ENCODE measurements at regions not wholly inside any gene's neighbourhood (a gene's known extent, or its start where the extent isn't known, plus 50 kb on each side); places are given as distances from the start of the nearest gene placed in this dataset.

DNA sequence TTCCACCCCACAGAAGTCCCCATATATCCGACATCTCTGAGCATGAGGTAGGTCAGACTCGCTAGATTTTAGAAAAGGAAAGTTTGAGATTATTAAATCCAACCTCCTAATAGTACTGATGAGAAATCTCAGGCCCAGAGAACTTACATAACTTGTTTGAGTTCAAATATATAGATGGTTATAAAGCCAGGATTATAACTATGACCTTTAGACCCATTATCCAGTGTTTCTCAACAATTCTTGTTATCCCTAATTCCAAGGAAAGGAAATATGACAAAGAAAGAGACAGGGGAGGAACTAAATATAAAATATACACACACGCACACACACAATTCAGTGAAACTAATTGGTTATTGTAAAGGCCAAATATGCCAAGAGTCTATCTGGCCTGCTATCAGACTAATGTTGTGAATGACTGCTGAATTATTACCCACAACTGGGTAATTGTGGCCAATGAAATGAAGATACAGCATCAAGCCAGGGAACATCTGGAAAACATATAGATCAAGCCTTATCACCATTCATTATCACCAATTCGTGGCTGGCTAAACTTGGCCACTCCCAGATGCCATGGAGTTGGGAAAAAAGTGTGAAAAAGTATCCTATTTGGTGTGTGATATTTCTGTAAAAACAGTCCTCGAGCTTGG lies 248.4 kb downstream of the PRELID2 start:
- Histone ChIP-seq H3K27ac (ENCODE audit: low read length) (no peak overlapping the region), H3K36me3 (ENCODE audit: control insufficient read depth, insufficient read depth, low read length) (no peaks in the 10 kb centered on the region; the same call in 1 of the 2 replicates), H3K27me3 (ENCODE audit: control insufficient read depth, insufficient read depth, low read length) (no peaks in the 10 kb centered on the region), H3K4me3 (ENCODE audit: low read depth in 2 of 2, low read length in 2 of 2) (no peak overlapping the region), H3K9me3 (ENCODE audit: control insufficient read depth, insufficient read depth, low read depth, low read length) (no peaks in the 10 kb centered on the region), H3K4me1 (ENCODE audit: control insufficient read depth, insufficient read depth, low read length) (no peaks in the 10 kb centered on the region)
- in situ Hi-C loops (cut with HindIII; ENCODE audit: low pct_unique_long_range_greater_than_20kb, low sequenced_read_pairs) = no loop called here
- BruUV-seq (replicated peaks) = no TSS peak
- POLR2A ChIA-PET = no interaction called here
- CTCF ChIA-PET = interaction anchor here (0.8 kb wide), 1 partner anchor 101 kb away, joined by 3 read pairs; no protein-coding TSS in a partner anchor
- ATAC-seq (no peak), DNase-seq (ENCODE audit: low read depth, low spot score) (no peak)
- intact Hi-C loops (cut with micrococcal nuclease; ENCODE audit: unreplicated experiment) = no loop called here
- no peak for TF ChIP-seq POLR2AphosphoS5 (IDR thresholded peaks at IDR 0.05; ENCODE audit: low read depth, low read length)
- no peak for TF ChIP-seq SIN3A (IDR thresholded peaks at IDR 0.05; ENCODE audit: borderline replicate concordance, insufficient read depth, low read depth, low read length)
- TF ChIP-seq TCF7L2 (IDR thresholded peaks at IDR 0.05; ENCODE audit: low read depth, low read length) = no peak
- no peak for TF ChIP-seq REST (IDR thresholded peaks at IDR 0.05; ENCODE audit: insufficient read depth in 1 of 2, low read depth in 2 of 2, low read length in 1 of 2)
- no peak for TF ChIP-seq CTCF (IDR thresholded peaks at IDR 0.05)

DNA sequence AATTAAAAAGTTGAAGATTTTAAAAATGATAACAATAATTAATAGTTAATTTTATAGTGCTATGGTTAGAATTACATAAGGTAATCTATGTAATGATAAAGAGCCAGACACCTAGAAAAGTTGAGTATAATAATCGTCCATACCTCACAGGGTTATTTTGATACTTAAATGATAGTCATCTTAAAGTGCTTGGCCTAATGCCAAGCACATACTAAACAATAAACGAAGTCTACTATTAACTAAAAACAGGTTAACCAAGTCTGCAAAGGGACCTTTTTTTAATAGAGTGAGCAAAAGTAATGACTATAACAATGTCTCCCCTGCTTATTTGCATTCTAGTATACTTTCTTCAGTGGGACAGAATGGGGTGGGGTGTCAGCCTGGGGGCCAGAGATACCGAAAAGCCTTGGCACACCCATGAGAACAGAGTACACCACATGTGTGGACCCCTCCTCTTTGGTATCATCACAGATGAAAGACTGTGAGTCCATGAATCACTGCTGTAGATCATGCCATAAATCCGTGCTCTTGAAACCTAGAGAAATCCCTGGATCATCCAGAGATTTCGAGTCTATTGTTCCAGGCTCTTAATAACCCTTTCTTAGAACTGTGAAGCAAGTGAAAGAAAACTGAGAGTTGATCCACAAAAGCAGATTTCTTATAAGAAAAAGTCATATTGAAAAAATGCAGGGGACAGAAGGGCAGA lies 249.5 kb downstream of the PRELID2 start:
- intact Hi-C loops (cut with micrococcal nuclease; ENCODE audit: unreplicated experiment) (no loop called here), in situ Hi-C loops (cut with HindIII; ENCODE audit: low pct_unique_long_range_greater_than_20kb, low sequenced_read_pairs) (no loop called here)
- H3K4me3 ChIP-seq (ENCODE audit: low read depth in 2 of 2, low read length in 2 of 2) = no peak overlapping the region
- no peak overlapping the region for H3K27ac ChIP-seq (ENCODE audit: low read length)
- H3K4me1 ChIP-seq (ENCODE audit: control insufficient read depth, insufficient read depth, low read length) = no peaks in the 10 kb centered on the region
- ATAC-seq (no peak), DNase-seq (ENCODE audit: low read depth, low spot score) (no peak)
- TF ChIP-seq CTCF (IDR thresholded peaks at IDR 0.05) (no peak), POLR2AphosphoS5 (IDR thresholded peaks at IDR 0.05; ENCODE audit: low read depth, low read length) (no peak), REST (IDR thresholded peaks at IDR 0.05; ENCODE audit: insufficient read depth in 1 of 2, low read depth in 2 of 2, low read length in 1 of 2) (no peak), TCF7L2 (IDR thresholded peaks at IDR 0.05; ENCODE audit: low read depth, low read length) (no peak), SIN3A (IDR thresholded peaks at IDR 0.05; ENCODE audit: borderline replicate concordance, insufficient read depth, low read depth, low read length) (no peak)
- ChIA-PET CTCF (no interaction called here), POLR2A (no interaction called here)
- H3K9me3 ChIP-seq (ENCODE audit: control insufficient read depth, insufficient read depth, low read depth, low read length) = no peaks in the 10 kb centered on the region
- no TSS peak for BruUV-seq (replicated peaks)
- no peaks in the 10 kb centered on the region; the same call in 1 of the 2 replicates for H3K36me3 ChIP-seq (ENCODE audit: control insufficient read depth, insufficient read depth, low read length)
- no peaks in the 10 kb centered on the region for H3K27me3 ChIP-seq (ENCODE audit: control insufficient read depth, insufficient read depth, low read length)
